GM18508 (cell line): ENCODE measurements at regions not wholly inside any gene's neighbourhood (a gene's known extent, or its start where the extent isn't known, plus 50 kb on each side); places are given as distances from the start of the nearest gene placed in this dataset.

ENCODE experiments used
- ATAC-seq: cut with Tn5 transposase; IDR thresholded peaks from one replicate; pipeline ENCODE4 v1.9.1; 2021; ENCODE audit warnings: moderate number of reproducible peaks; ENCODE audit not compliant: insufficient read depth, unreplicated experiment

DNA sequence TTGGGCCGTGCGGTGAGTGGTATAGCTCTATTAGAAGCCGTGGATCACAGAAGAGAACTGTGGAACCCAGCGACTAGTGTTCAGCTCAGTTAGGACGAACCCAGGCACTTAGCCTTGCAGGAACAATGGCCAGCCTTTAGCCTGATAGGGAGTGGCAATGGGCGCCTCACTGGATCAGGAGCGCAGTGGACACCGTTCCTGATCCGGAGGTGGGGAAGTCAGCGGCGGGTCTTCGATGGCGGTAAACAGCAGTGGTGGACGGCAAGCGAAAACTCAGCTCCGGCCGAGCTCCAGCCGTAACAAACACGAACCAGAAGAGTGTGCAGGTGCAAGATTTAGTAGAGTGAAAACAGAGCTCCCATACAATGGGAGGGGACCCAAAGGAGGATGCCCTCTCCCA is 340.0 kb downstream of the TLE4 start:
- ATAC-seq: no peak

DNA sequence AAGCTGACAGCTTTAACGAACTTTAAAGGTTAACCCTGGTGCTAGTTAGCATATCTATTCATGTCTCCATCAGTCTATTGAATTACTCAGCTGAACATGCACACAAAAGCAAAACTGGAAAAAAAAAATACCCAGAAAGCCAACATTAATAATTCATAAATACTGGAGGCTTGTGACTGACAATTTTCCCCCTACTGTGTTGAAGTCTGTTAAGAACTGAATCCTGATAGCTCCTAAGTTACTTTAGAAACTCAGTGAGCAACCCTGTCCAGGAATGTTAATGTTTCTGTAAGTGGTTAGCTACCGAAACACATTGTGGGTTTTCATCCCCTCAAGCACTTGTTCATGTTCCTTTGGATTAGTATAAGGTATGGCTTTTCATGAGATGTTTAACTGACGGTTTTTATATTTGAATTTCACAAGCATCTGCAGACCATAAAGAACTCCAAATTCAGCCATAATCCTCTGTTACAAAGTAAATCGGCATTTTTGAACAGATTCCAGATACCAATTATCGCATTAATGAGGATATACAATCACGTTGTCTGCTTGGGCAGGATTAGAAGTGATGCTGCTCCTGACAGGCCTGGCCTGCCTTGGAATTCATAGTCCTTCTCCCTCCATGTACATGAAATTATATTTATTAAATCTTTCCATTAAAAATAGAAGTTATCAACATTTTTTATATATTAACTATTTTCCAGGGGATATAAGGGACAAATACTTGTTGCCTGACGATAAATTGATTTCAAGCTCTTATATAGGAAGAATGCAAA is 331.2 kb downstream of the TLE4 start:
- no peak for ATAC-seq

DNA sequence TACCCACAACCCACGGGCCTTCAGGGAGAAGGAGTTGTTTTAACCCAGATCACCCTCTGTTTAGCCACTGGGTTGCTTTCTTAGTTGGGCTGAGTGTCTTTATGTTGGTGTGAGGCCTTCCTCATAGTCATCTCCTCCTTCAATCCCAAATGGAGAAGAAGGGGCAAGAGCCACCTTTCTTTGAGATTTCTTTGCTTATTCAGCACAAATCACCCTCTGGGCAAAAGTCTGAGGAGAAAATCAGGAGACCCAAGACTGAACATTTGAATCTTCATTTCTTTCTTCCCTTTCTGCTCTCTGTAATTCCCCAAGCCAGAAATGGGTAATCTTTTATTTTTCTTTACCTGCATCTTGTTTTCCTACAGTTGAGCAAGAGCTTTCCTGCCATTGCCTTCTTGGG is 329.0 kb downstream of the TLE4 start:
- no peak for ATAC-seq

DNA sequence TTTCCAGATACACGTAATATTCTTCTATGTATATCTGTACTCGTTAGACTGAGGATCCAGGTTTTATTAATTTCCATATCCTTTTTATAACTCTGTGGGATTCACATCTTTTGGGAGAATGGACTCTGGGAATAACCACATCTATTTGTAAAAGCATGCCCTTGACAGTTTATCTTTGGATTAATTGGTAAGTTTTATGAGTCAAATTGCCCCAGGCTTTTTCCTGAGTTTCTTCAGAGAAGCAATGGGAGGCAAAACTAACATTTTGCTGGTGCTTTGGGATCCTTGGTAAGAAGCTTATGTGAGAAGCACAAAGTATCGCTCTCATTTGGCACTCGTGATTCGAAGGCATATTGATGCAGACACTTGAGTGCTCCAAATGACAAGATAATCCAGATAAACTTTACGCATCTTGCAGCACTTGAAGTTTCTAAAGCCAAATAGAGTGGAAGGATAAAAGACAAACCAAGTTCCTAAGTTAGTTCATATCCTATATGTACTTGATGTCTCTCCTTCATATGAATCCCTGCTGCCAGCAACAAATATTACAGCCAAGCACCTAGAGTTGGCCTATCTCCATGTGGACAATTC is 324.7 kb downstream of the TLE4 start:
- no peak for ATAC-seq

DNA sequence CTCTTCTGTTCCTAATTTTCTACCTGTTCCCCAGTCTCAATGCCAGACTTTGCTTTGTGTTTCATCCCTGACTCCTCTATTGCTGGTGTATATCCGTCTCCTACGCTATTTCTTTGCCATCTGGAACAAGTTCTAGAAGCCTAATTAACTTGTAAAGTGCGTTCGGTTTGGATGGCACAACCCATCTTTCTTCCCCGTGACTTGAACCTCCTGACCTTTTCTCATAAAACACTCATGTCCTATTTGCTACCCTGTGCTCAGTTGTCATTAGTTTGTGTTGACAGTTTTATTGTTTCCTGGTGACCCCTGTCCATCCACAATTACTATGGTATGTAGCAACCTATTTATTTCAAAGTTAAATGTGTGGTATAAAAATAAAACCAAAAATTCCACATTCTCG is 323.5 kb downstream of the TLE4 start:
- ATAC-seq: no peak

DNA sequence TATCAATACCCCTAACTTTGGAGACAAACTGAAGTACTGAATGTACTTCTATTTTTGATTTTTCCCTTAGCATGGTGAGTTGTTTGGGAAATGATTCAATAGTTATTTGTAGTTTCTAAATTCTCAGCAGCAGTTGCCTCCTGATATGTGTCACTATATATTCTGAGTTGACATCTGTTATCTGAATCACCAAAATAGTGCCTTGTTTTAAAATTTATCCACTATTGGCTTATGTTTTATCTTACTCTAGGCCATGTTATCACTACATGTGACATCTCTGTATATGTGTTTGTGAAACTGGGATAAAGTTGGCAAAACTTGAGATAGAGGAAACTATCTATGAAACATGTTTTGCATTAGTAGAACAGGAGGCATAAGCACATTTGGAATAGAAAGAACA is 317.6 kb downstream of the TLE4 start:
- ATAC-seq: no peak

DNA sequence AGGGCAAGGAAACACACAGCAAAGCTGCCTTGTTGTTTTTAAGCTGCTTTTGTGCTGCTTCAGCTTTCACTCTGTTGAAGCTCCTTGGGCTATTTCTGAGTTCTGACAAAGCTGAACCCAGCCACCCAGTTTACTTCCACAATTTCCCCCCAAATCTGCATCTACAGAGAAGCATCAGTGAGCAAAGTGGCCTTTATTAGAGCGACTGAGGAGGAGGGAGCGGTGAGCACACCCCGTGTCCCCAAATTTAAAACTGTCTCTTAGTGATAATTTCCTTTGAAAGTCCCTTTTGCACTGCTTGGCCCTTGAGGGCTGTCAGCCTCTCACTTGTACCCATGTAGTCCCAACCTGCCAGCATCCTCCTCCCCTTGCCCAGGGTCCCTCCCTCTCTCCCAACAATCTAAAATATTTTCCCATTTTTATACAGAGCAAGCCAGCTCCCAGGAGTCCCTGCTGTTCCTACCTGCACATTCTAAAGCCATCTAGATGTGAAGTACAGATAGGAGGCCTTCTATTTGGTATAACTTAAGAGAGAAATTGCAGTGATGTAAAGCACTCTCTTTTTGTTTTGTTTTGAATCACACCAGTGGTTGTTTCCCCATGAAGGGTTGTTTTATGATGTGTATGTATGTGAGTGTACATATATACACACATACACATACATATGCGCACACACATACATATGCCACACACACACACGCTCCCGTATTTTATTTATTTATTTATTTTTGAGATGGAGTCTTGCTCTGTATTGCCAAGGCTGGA is 313.5 kb downstream of the TLE4 start:
- no peak for ATAC-seq

DNA sequence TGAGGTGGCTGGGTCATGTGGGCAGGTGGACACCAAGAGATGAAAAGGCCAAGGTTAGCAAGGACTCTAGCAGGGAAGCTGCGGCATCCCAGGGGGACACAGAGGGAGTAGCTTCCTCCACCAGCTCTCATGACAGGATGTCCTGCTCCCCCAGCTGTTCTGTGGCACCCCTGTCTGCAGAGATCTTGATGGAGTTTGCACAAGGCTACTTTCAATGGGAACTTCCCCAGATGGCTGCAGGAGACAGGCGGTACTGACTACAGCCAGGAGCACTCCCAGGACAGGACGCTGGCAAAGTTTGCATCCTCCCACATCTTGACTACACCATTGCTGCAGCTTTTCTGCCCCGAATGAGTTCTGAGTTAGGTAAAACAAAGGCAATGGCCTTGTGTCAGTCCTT is 312.8 kb downstream of the TLE4 start:
- ATAC-seq: no peak

DNA sequence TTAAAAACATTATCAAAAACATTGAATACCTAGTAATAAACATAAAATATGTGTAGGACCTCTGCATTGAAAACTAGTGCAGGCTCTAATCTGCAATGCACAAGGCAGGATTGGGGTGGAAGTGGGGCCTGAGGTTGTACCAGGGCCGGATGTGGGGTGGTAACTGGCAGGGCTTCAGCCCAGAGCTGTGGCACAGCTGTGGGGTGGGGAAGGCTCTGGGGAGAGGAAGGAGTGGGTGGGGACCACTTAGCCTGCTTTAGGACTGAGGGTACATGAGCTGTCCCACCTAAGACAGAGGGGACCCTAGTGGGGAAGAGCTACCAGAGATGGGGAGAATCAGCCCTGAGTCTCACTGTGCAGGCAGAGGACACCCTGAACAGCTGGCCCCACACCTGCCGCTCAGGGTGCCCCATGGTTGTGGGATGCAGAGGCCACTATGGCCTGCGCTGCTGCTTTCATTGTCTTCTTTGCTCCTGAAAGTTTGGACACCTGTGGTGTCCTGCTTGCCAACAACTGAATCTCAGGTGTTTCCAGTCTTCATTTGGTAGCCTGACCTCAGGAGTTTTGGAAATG is 311.4 kb downstream of the TLE4 start:
- no peak for ATAC-seq

DNA sequence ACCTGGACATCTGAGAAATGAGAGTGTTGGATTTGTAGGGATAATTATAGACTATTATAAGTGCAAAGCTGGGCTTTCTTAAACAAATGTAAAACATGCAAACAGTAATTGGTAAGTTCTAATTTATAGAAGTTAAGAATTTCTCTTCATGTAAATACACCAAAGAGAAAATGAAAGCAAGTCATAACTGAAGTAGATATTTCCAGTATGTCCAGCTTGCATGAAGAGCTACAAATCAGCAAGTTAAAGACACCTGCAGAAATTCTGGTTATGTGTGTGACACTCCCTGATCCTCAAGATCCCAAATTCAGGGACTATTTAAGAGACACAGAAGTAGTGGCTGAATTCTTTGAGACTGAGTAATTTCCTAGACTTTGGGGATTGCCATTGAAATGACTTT is 308.9 kb downstream of the TLE4 start:
- no peak for ATAC-seq

DNA sequence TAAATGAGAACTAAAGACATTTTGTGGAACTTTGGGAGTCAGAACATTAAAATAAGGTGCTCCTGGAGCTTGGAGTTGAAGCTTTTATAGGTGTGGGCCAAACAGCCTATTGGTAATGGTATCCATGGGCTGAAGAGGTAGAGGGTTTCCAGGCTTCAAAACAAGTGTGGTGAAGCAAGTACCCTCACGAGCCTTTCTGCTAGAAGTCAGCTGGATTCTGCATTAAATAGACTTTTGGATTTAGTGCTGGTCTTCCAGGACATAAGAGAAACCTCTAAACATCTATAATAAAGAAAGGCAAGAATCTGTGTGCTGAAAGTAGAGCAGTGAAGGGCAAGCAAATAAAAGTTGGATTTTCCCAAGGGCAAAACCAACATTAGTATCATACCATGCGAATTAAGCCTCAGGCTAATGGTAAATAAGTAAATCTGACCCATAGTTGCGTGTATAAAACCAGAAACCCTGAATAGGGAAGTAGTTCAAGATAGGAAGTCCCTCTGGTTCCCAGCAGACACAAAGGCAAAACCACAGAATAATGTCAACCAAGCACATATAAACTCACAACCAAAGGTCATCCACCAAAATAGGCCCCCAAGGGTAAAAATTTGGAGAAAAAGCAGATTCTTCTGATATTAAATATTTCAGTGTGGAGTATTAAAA is 306.3 kb downstream of the TLE4 start:
- no peak for ATAC-seq

DNA sequence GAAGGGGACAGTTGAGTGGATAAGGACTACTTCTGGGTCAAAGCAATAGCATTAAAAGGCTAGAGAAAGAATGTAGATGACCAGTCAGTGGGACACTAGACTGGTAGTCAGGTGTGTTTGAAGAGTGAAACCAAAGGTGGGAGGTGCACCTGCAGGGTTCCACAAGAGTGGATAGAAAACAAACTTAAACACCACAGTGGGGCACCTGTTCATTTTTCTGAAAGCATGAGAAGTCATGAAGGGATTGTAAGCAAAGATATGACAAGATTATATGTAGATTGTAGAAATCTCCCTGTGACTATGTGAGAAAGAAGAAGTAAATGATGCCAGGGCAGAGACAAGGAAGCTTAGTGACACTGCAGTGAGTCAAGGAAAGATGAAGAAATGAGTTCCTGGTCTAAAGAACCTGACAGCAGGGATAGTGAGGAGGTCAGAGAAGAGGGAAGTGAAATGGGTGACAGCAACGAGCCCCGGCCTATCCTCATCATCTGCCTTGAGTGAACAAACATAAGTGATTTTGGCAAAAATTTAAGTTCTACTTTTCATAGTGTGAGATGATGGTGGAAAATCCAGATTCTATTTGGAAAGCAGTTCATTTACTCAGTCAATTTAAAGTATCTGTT is 296.9 kb downstream of the TLE4 start:
- no peak for ATAC-seq

DNA sequence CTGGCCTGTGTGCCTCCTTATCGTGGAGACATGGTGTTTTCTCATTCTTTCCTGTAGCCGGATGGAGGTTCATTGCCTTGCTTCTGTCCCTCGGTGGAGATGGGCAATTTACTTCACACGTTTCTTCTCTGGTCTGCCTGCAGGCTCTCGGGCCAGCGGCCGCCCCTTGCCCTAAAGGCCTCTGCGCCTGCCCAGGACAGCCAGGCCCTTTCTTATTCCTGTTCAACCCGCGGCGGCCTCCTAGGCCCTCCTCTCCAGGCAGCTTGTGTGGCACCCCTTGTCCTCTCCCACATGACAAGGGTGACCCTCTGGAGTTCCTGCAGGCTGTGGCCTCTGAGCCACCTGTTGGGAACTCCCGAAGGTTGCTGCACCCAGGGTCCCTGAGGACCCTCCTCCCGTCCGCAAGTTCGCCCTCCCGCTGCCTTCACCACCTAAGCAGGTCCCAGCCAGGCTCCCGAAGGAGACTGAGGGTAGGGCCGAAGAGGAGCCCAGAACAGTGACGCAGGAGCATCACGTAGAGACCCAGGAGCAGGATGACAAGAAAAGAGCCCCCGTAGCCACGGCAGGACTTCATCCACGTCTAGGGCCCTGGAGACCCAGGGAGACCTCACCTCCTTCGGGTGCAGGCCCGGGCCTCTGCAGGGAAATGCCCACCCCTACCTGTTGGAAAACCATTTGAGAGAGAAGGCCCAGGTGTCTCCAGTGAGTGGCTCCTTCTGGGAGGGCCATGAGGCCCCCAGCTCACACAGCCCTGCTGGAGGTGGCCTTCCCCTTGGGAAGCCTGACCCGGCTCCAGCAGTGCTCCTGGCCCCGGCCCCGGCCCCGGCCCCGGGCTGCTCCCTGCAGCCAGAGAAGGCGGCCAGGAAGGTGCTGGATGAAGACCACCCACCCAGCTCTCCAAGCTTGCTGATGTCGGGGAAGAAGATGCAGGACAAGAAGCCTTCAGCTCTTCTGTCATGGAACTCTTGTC is 291.4 kb downstream of the TLE4 start:
- ATAC-seq: no peak

DNA sequence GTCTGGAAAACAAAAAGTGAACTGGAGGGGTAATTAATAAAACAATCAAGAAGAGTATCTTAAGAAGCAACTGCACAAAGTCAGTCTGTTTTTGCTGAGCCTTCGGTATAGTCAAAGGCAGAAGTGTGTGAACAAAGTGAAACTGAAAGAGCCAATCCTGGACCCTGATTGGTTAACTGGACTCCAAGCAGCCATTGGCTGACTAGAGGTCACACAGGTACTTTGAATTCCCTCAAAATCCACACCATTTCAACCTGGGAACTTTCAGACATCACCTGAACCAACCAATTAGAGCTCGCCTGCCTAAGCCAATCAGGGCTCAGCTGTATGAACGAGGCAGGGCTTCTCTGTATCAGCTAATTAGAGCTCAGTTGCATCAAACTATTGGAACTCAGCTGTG is 286.7 kb downstream of the TLE4 start:
- no peak for ATAC-seq

DNA sequence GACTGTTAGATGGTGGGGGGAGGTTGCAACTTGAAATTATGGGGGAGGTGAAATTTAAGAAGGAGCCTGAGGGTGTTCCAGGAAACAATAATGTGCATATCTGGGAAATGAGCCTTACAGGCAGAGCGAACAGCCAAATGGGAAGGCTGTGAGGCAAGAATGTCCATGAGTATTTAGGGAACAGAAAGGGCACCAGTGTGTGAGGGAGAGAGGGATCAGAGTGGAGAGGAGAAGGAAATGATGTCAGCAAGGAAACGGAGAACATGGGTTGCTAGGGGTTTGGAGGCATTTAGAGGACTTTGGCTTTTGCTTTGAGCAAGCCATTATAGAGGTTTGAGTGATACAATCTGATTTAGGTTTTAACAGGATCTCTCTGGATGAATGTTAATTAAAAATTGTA is 285.4 kb downstream of the TLE4 start:
- no peak for ATAC-seq

DNA sequence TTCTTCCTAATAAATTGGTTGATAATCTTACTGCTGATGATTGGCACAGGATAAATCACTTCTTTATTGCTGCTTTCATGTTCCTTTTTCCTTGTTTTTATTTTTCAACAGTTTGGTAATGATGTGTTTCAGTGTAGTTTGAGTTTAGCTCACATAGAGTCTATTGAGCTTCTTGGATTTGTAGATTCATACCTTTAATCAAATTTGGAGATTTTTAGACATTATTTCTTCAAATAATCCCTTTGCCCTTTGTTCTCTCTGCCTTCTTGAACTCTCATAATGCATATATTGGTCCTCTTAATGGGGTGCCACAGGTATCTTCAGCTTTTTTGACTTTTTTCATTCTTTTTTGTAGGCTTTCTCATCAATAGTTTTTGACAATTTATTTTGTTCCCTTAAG is 275.3 kb downstream of the TLE4 start:
- ATAC-seq: no peak

DNA sequence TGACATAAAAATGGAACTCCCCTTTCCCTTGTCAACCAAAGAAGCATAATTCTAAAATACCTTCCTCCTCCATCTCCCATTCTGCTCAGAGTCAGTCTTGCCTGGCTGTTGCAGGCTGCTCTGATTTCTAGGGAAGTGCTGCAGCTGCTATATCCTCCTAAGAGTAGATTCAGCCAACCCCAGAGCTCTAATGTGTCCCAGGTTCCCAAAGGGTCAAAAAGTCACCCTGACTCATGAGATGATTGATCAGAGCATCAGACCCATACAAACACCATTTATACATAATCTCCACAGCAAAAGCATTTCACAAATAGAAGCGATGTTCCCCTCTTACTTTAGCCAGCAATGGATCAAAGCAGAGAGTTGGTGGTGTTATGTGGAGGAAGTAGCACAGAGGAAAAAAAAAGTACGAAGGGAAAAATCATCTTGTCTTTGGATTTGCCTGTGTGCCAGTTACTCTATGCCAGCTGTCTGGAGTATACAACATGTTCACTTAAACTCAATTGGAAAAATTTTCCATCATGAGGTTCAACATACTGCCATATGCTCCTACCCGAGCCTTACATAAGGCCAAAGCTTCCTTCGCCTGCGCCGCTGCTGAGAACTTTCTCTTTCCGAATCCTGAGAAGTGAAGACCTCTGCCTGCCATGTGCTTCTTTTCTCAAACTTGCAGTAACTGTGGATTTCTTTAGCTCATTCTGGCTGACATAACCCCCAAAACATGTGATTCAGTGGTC is 258.0 kb downstream of the TLE4 start:
- ATAC-seq: no peak

DNA sequence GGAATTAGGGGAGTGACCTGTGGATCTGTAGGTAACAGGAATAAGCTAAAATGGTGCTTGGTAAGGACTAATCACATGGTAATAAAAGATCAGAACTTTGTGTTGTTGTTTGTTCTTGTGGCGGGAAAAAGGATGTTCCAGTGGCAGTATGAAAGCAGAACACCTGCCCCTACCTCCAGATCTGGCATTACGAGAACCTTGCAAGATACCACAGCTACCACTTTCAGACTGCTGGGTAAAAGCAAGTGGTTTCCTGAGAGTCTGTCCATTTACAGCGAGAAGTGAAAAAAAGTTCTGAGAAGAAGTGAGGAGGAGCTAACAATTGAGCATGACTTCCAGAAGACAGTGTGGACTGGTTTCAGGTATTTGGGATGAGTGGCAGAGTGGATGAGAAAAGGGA is 252.5 kb downstream of the TLE4 start:
- ATAC-seq: peak; percentile 93
